ENCODE measurements at regions not wholly inside any gene's neighbourhood (a gene's known extent, or its start where the extent isn't known, plus 50 kb on each side); places are given as distances from the start of the nearest gene placed in this dataset.

GRCh38 chr4:125020089-125021034, 294.4 kb upstream of the FAT4 start (continued):
- TF ChIP-seq CBX5 (IDR thresholded peaks at IDR 0.05; ENCODE audit: low read depth, low read length) = no peak
- no peak for TF ChIP-seq CBX8 (IDR thresholded peaks at IDR 0.05; ENCODE audit: borderline replicate concordance, low read depth, low read length)
- TF ChIP-seq TAF1 (IDR thresholded peaks at IDR 0.05; ENCODE audit: low read depth, low read length) = no peak
- TF ChIP-seq SP1 (IDR thresholded peaks at IDR 0.05; ENCODE audit: low read depth, low read length) = no peak
- TF ChIP-seq KDM4A (IDR thresholded peaks at IDR 0.05; ENCODE audit: low read depth, low read length, severe bottlenecking) = no peak
- TF ChIP-seq, protein P1, sequence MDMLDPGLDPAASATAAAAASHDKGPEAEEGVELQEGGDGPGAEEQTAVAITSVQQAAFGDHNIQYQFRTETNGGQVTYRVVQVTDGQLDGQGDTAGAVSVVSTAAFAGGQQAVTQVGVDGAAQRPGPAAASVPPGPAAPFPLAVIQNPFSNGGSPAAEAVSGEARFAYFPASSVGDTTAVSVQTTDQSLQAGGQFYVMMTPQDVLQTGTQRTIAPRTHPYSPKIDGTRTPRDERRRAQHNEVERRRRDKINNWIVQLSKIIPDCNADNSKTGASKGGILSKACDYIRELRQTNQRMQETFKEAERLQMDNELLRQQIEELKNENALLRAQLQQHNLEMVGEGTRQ (IDR thresholded peaks at IDR 0.05; ENCODE audit: low read length) = no peak
- no peak for TF ChIP-seq HDAC6 (IDR thresholded peaks at IDR 0.05; ENCODE audit: low read depth, low read length)
- TF ChIP-seq POLR2A (IDR thresholded peaks at IDR 0.05; ENCODE audit: control extremely low read depth in 1 of 2, low read depth in 2 of 2, low read length in 2 of 2) = no peak
- TF ChIP-seq BCL11A (IDR thresholded peaks at IDR 0.05; ENCODE audit: low read depth in 2 of 2, low read length in 2 of 2) = no peak

Data from H1 (cell line).